Endothelial cell of umbilical vein (primary cell): ENCODE measurements at regions not wholly inside any gene's neighbourhood (a gene's known extent, or its start where the extent isn't known, plus 50 kb on each side); places are given as distances from the start of the nearest gene placed in this dataset.

Experiments used
- BruUV-seq: library from RNA; stranded (reverse); fragments of 400-500 nt; replicated peaks from 2 replicates; lab custom pipeline; 2021; lab: Mats Ljungman, UMichigan
- CTCF ChIA-PET: fragments of 300-600, 350-600 bp; sonication (Branson Sonifier 250); formaldehyde crosslinking; loops from one replicate; lab custom pipeline; 2021; ENCODE audit warnings: antibody characterized with exemption, inconsistent platforms; lab: Charles Lee
- POLR2A ChIA-PET: fragments of 300-600, 350-600 bp; sonication (Branson Sonifier 250); formaldehyde crosslinking; loops from one replicate; lab custom pipeline; 2021; ENCODE audit warnings: antibody characterized with exemption, inconsistent platforms; lab: Charles Lee
- DNase-seq: peaks from one replicate; pipeline ENCODE4 v3.0.0-alpha.2; 2011; ENCODE audit warnings: low read depth, low spot score
- FAIRE-seq: peaks from 2 replicates; lab custom pipeline; 2011; peaks lifted over from hg19 to GRCh38; lab: Jason Lieb, UNC
- H2AFZ ChIP-seq: 2 replicates; pipeline ENCODE4 v1.6.0; 2012; ENCODE audit warnings: low read depth, low read length, control low read depth, inconsistent platforms
- H3K27ac ChIP-seq: 2 replicates; pipeline ENCODE4 v1.5.1; 2011; ENCODE audit warnings: low read depth, mild to moderate bottlenecking, control low read depth, low read length, moderate library complexity; ENCODE audit not compliant: insufficient read depth
- H3K27me3 ChIP-seq, 2 experiments: 2 replicates each; pipeline versions ENCODE4 v1.6.0 to v1.6.1; 2011; ENCODE audit warnings: low read length in 2 of 2, mixed read lengths in 1 of 2; ENCODE audit not compliant: control insufficient read depth in 2 of 2, insufficient read depth in 2 of 2
- H3K36me3 ChIP-seq, 2 experiments: 2 replicates in 1 of 2; 3 replicates in 1 of 2; pipeline ENCODE4 v1.5.1; 2011; ENCODE audit warnings: low read length in 2 of 2, mild to moderate bottlenecking in 1 of 2, moderate library complexity in 1 of 2; ENCODE audit not compliant: control insufficient read depth in 2 of 2, insufficient read depth in 2 of 2; ENCODE audit errors: extremely low read depth in 1 of 2
- H3K4me1 ChIP-seq: 3 replicates; pipeline ENCODE4 v1.5.1; 2011; ENCODE audit warnings: mild to moderate bottlenecking, low read length; ENCODE audit not compliant: control insufficient read depth, insufficient read depth; ENCODE audit errors: extremely low read depth
- H3K4me2 ChIP-seq: 2 replicates; pipeline ENCODE4 v1.6.1; 2011; ENCODE audit warnings: low read length, control low read depth, mixed read lengths; ENCODE audit not compliant: insufficient read depth
- H3K4me3 ChIP-seq, 3 experiments: fragments of 200-600 bp in 1 of 3; sonication (generic), shearing (Covaris generic) in 1 of 3; replicated peaks in 1 of 3; 2 replicates each; pipeline ENCODE4 v1.5.1; 2011 to 2016; ENCODE audit warnings: control low read depth in 3 of 3, low read length in 3 of 3, mild to moderate bottlenecking in 2 of 3, inconsistent platforms in 1 of 3, low read depth in 1 of 3, moderate library complexity in 1 of 3; ENCODE audit not compliant: insufficient read depth in 1 of 3
- H3K79me2 ChIP-seq: 2 replicates; pipeline ENCODE4 v1.6.0; 2012; ENCODE audit warnings: low read length, inconsistent platforms; ENCODE audit not compliant: control insufficient read depth, insufficient read depth
- H3K9ac ChIP-seq: replicated peaks from 2 replicates; pipeline ENCODE3; 2011; ENCODE audit warnings: low read length, control low read depth; ENCODE audit not compliant: insufficient read depth; ENCODE audit errors: extremely low read depth
- H3K9me1 ChIP-seq: replicated peaks from 3 replicates; pipeline ENCODE4 v1.6.0; 2011; ENCODE audit warnings: mild to moderate bottlenecking, low read length; ENCODE audit not compliant: control insufficient read depth, insufficient read depth; ENCODE audit errors: extremely low read depth
- H3K9me3 ChIP-seq: replicated peaks from 2 replicates; pipeline ENCODE4 v1.5.1; 2012; ENCODE audit warnings: low read length, inconsistent platforms; ENCODE audit not compliant: control insufficient read depth, insufficient read depth
- H4K20me1 ChIP-seq: replicated peaks from 2 replicates; pipeline ENCODE3; 2011; ENCODE audit warnings: mild to moderate bottlenecking, low read length; ENCODE audit not compliant: control insufficient read depth, insufficient read depth; ENCODE audit errors: extremely low read depth
- EZH2 ChIP-seq: IDR thresholded peaks from 2 replicates; pipeline ENCODE4 v1.6.1; 2012; ENCODE audit warnings: borderline replicate concordance, low read depth, mild to moderate bottlenecking, moderate library complexity, low read length, inconsistent platforms; ENCODE audit not compliant: severe bottlenecking
- FOS ChIP-seq: IDR thresholded peaks from 2 replicates; pipeline ENCODE4 v1.6.1; 2011; ENCODE audit warnings: mild to moderate bottlenecking, low read length, moderate library complexity, borderline replicate concordance; ENCODE audit not compliant: insufficient read depth
- GATA2 ChIP-seq: IDR thresholded peaks from 2 replicates; pipeline ENCODE4 v1.7.0; 2011; ENCODE audit warnings: low read depth, mild to moderate bottlenecking, moderate library complexity, mixed read lengths, low read length; ENCODE audit not compliant: insufficient read length, insufficient read depth
- JUN ChIP-seq: IDR thresholded peaks from 2 replicates; pipeline ENCODE4 v1.6.1; 2011; ENCODE audit warnings: borderline replicate concordance, low read depth; ENCODE audit not compliant: insufficient read length, insufficient read depth
- MYC ChIP-seq: IDR thresholded peaks from one replicate; pipeline ENCODE4 v1.6.1; 2011; ENCODE audit warnings: mild to moderate bottlenecking, low read depth, low read length
- POLR2A ChIP-seq: IDR thresholded peaks from 2 replicates; pipeline ENCODE4 v1.6.1; 2012; ENCODE audit warnings: low read depth, mild to moderate bottlenecking, control low read depth, low read length
- POLR2AphosphoS5 ChIP-seq: IDR thresholded peaks from 2 replicates; pipeline ENCODE4 v1.6.1; 2012; ENCODE audit warnings: low read depth, mild to moderate bottlenecking, control low read depth, low read length, moderate library complexity; ENCODE audit not compliant: insufficient read depth
- dilution Hi-C: fragments of 300-500 bp; cut with MboI; formaldehyde crosslinking; loops from one replicate; pipeline ENCODE4 v1.15.0; 2019; ENCODE audit warnings: low sequenced_read_pairs; ENCODE audit not compliant: extremely low pct_ligation_motif_present
- intact Hi-C: fragments of 100-400 bp; cut with micrococcal nuclease; formaldehyde crosslinking; loops from one replicate; pipeline ENCODE4 v1.10.0; 2022
- TF ChIP-seq, protein P1 (sequence below), 2 donors: IDR thresholded peaks; 1 replicate in 1 of 2; 2 replicates in 1 of 2; pipeline ENCODE4 v1.5.1; 2011; ENCODE audit warnings: low read length in 2 of 2, mild to moderate bottlenecking in 2 of 2, moderate library complexity in 2 of 2, control low read depth in 1 of 2, inconsistent platforms in 1 of 2, low read depth in 1 of 2; ENCODE audit not compliant: insufficient read depth in 1 of 2; ENCODE audit errors: extremely low read depth in 1 of 2
- TF ChIP-seq, protein P2 (sequence below): IDR thresholded peaks from 2 replicates; pipeline ENCODE4 v1.6.1; 2011; ENCODE audit not compliant: insufficient read depth, insufficient read length

DNA sequence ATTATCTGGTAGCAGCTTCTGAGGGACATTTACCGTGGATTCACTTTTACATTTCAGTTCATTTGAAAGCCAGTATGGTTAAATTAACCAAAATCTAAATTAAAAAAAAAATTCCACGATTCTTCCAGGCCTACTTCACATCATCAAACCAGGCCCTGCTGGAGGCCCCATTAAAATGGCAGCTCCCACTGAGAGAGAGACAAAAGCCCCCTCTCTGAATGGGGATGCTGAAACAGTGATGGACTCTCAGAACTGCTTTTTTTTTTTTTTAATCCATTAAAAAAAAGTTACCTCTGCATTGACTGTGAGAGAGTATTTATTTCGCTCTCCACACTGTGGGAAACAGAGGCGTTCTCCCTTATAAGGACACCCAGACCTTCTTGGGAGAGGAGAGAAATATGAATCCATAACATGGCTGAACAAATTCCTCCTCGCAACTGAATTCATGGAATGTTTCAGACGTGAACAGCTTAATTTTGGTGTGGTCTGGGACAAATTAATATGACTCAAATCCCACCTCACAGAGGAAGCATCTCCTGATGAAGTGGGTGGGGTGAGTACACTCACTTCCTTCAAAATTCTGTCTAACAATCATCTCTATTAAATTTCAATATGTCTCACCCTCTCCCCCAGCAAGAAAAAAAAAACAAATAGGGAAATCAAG lies 73.5 kb downstream of the SAMD9 start:
- H3K36me3 ChIP-seq = no peaks in the 10 kb centered on the region
- POLR2A ChIA-PET = no interaction called here
- no peaks in the 10 kb centered on the region for H3K79me2 ChIP-seq
- CTCF ChIA-PET = interaction anchor here (1.5 kb wide), 1 partner anchor 33 kb away, joined by 12 read pairs; no protein-coding TSS in a partner anchor
- no peaks in the 10 kb centered on the region for H3K9me1 ChIP-seq
- TSS peak; percentile 55 for BruUV-seq
- dilution Hi-C loops (no loop called here), intact Hi-C loops (loop anchor here (2.0 kb wide), 1 partner anchor 29 kb away; no protein-coding TSS in a partner anchor)
- peak; percentile 26 for DNase-seq
- H3K4me3 ChIP-seq = no peak overlapping the region
- FAIRE-seq = peak; percentile 33
- no peaks in the 10 kb centered on the region for H3K9me3 ChIP-seq
- H3K9ac ChIP-seq = no peak overlapping the region
- no peak for TF ChIP-seq EZH2
- no peak for TF ChIP-seq POLR2A
- peak; percentile 58 for TF ChIP-seq FOS
- TF ChIP-seq POLR2AphosphoS5 = no peak
- H3K4me2 ChIP-seq = no peak overlapping the region
- H2AFZ ChIP-seq = peak overlapping the region; percentile 58
- H3K4me1 ChIP-seq = peaks cover 15% of the 10 kb centered on the region
- H3K27me3 ChIP-seq = no peaks in the 10 kb centered on the region
- H3K27ac ChIP-seq = no peak overlapping the region
- no peaks in the 10 kb centered on the region for H4K20me1 ChIP-seq

DNA sequence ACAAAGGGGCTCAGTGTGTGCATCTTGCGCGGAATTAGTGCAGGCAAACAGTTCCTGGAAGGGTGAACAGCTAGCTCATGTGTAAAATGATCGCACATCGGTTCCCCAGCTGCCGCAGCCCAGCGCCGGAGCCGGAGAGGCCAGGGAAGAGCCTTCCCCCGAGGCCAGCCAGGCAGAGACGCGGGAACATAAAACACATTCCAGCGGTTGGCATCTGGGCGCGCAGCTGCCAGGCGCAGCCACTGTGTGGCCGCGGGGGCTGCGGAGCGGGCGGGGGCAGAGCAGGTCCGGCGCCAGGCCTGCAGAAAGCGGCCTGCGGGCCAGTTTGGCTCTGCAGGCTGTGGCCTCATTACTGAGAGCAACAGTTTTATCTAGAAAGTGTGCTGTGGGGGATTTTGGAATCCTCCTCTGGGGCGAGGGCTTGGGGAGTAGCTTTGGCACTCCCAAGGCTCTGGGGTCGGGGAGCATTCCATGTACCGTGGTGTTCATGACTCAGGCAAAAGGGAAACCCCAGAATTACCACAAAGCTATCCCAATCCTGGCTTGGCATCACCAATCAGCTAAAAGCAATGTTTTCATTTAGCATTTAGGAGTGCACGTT lies 74.3 kb downstream of the SAMD9 start:
- no TSS peak for BruUV-seq
- FAIRE-seq = no peak
- Histone ChIP-seq H3K79me2 (no peaks in the 10 kb centered on the region), H3K9ac (no peak overlapping the region), H2AFZ (peak overlapping the region; percentile 86), H4K20me1 (no peaks in the 10 kb centered on the region), H3K27ac (no peak overlapping the region), H3K4me1 (peaks cover 15% of the 10 kb centered on the region), H3K27me3 (no peaks in the 10 kb centered on the region), H3K4me2 (peak overlapping the region; percentile 18), H3K4me3 (no peak overlapping the region), H3K9me1 (no peaks in the 10 kb centered on the region), H3K36me3 (no peaks in the 10 kb centered on the region), H3K9me3 (no peaks in the 10 kb centered on the region)
- intact Hi-C loops (no loop called here), dilution Hi-C loops (no loop called here)
- POLR2A ChIA-PET = no interaction called here
- peak; percentile 7 for DNase-seq
- CTCF ChIA-PET = interaction anchor here (1.5 kb wide), 1 partner anchor 32 kb away, joined by 12 read pairs; no protein-coding TSS in a partner anchor
- TF ChIP-seq EZH2 (no peak), POLR2AphosphoS5 (no peak), GATA2 (no peak), FOS (no peak), POLR2A (no peak), MYC (no peak), JUN (no peak)
- TF ChIP-seq, protein P1, sequence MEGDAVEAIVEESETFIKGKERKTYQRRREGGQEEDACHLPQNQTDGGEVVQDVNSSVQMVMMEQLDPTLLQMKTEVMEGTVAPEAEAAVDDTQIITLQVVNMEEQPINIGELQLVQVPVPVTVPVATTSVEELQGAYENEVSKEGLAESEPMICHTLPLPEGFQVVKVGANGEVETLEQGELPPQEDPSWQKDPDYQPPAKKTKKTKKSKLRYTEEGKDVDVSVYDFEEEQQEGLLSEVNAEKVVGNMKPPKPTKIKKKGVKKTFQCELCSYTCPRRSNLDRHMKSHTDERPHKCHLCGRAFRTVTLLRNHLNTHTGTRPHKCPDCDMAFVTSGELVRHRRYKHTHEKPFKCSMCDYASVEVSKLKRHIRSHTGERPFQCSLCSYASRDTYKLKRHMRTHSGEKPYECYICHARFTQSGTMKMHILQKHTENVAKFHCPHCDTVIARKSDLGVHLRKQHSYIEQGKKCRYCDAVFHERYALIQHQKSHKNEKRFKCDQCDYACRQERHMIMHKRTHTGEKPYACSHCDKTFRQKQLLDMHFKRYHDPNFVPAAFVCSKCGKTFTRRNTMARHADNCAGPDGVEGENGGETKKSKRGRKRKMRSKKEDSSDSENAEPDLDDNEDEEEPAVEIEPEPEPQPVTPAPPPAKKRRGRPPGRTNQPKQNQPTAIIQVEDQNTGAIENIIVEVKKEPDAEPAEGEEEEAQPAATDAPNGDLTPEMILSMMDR (IDR thresholded peaks at IDR 0.05; ENCODE audit: extremely low read depth in 1 of 2, insufficient read depth in 1 of 2, low read depth in 1 of 2, low read length in 2 of 2) = no peak
- TF ChIP-seq, protein P2, sequence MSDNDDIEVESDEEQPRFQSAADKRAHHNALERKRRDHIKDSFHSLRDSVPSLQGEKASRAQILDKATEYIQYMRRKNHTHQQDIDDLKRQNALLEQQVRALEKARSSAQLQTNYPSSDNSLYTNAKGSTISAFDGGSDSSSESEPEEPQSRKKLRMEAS = no peak
